ENCODE measurements at regions not wholly inside any gene's neighbourhood (a gene's known extent, or its start where the extent isn't known, plus 50 kb on each side); places are given as distances from the start of the nearest gene placed in this dataset.
"Not testable (repeated sequence)": the region's sequence is repeated elsewhere in the genome, so short reads cannot be mapped to it uniquely, and the experiment has no call there.

DNA sequence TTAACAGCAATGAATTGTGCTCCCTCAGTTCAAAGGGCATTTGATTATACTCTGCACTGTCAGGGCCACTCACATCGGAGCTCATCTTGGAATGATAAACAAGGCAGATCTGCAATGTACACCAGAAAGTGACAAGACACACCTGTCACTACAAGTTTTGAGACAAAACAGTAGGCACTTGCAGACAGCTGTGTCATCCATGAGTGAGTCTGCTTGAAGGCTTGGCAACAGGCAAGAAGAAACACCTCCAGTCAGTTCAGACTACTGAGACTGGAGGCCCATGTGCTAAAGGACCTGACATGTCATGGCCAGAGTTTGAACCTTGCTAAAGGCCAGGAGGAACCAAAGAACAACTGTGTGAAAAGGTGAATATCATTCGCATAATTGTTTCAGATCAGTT, 354.5 kb downstream of the CEP170 start:
- H3K4me2 ChIP-seq (ENCODE audit: insufficient read depth in 1 of 2, low read depth in 2 of 2, low read length in 2 of 2); H2BK120ac ChIP-seq (replicated peaks; ENCODE audit: low read depth, low read length); H3K4me3 ChIP-seq (ENCODE audit: extremely low read depth in 1 of 4, insufficient read depth in 2 of 4, low read depth in 3 of 4, low read length in 4 of 4); H3K79me2 ChIP-seq (ENCODE audit: control insufficient read depth in 1 of 2, insufficient read depth in 2 of 2, low read length in 2 of 2); H3K14ac ChIP-seq (ENCODE audit: insufficient read length); H3K9ac ChIP-seq (replicated peaks in 1 of 4; ENCODE audit: extremely low read depth in 1 of 4, low read depth in 3 of 4, low read length in 3 of 4); H2BK20ac ChIP-seq (ENCODE audit: low read length); H2AFZ ChIP-seq (ENCODE audit: low read length); H4K20me1 ChIP-seq (replicated peaks in 1 of 2; ENCODE audit: control insufficient read depth in 1 of 2, insufficient read depth in 2 of 2, low read length in 2 of 2); H3K27me3 ChIP-seq (replicated peaks in 1 of 4; ENCODE audit: control insufficient read depth in 3 of 4, extremely low read depth in 1 of 4, insufficient read depth in 3 of 4, low read length in 3 of 4); H3K27ac ChIP-seq (ENCODE audit: low read depth, low read length); H4K91ac ChIP-seq (replicated peaks; ENCODE audit: insufficient read length, low read length); H3K18ac ChIP-seq (ENCODE audit: extremely low read depth, low read length); H3K23ac ChIP-seq (ENCODE audit: insufficient read length); H3K23me2 ChIP-seq (ENCODE audit: low read depth, low read length); H2AK5ac ChIP-seq (ENCODE audit: low read depth, low read length); DNase-seq (ENCODE audit: low read depth in 1 of 2, low spot score in 2 of 2); H3K36me3 ChIP-seq (ENCODE audit: control insufficient read depth in 2 of 4, insufficient read depth in 4 of 4, low read length in 3 of 4); POLR2A ChIA-PET (ENCODE audit: partially characterized antibody); H2BK5ac ChIP-seq (ENCODE audit: low read depth, low read length); FAIRE-seq; CTCF ChIA-PET (ENCODE audit: partially characterized antibody); H2BK12ac ChIP-seq (ENCODE audit: low read depth, low read length); H2BK15ac ChIP-seq (ENCODE audit: low read length); H3K56ac ChIP-seq (replicated peaks; ENCODE audit: insufficient read length, low read depth, low read length); H4K8ac ChIP-seq (ENCODE audit: extremely low read depth, insufficient read depth, low read length); H3K4ac ChIP-seq (replicated peaks; ENCODE audit: insufficient read length, low read depth, low read length); H3K9me3 ChIP-seq (ENCODE audit: insufficient read depth in 2 of 2, low read depth in 1 of 2, low read length in 1 of 2); H3K4me1 ChIP-seq (replicated peaks in 1 of 4; ENCODE audit: control insufficient read depth in 3 of 4, insufficient read depth in 4 of 4, low read length in 3 of 4); H3K79me1 ChIP-seq (ENCODE audit: low read depth, low read length); H4K5ac ChIP-seq (ENCODE audit: insufficient read length, low read depth, low read length): not testable (repeated sequence)
- WGBS, 2 experiments (ENCODE audit: extremely low coverage in 1 of 2, insufficient coverage in 1 of 2, insufficient read length in 1 of 2, insufficient replicate concordance in 2 of 2, low coverage in 1 of 2, low lambda C conversion rate in 2 of 2, missing lambda C conversion rate in 1 of 2), result 94% methylated on average over 2 of the region's 2 CpGs; no CpG with 5 or more reads in 1 of the 2 experiments
